HG03520 (cell line): ENCODE measurements at regions not wholly inside any gene's neighbourhood (a gene's known extent, or its start where the extent isn't known, plus 50 kb on each side); places are given as distances from the start of the nearest gene placed in this dataset.
A peak's percentile ranks its signal among the peaks of the same experiment; 100 is the strongest.

Experiments
- ATAC-seq: cut with Tn5 transposase; IDR thresholded peaks from one replicate; pipeline ENCODE4 v1.9.1; 2021; ENCODE audit warnings: mild to moderate bottlenecking, moderate library complexity; ENCODE audit not compliant: unreplicated experiment

DNA sequence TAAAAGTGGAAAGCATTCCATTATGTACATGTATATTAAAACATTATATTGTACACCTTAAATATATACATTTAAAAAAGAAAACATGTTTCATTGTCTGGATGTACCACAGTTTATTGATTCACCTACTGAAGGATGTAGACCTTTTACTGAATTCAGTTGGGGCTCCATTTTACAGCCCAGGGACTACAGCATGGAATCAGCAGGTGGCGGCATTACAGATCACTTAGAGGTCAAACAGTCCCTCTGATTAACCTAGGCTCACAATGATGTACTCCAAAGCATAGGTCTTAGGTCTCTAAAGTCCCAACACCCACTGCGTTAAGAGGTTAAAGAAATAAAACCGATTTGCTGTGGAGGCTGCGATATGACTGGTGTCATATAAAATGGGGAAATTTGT is 490.9 kb downstream of the SHISA9 start:
- ATAC-seq, result no peak

DNA sequence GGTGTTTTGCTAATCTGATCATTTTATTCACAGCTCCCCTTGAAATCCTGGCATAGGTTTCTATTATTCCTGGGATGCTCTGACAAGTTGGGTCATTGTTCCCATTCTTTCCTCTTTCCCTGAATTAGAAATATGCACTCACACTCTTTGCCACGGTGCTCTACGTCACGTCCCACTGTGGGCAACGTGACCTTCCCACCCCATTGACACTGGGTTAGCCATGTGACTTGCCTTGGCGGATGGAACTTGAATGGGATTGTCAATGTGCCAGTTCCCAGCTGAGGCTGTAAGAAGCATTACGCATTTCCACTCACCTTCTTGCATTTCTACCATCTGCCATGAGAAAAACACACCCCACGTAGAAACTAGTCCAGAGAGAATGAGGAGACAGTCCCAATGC is 492.4 kb downstream of the SHISA9 start:
- ATAC-seq, result no peak

DNA sequence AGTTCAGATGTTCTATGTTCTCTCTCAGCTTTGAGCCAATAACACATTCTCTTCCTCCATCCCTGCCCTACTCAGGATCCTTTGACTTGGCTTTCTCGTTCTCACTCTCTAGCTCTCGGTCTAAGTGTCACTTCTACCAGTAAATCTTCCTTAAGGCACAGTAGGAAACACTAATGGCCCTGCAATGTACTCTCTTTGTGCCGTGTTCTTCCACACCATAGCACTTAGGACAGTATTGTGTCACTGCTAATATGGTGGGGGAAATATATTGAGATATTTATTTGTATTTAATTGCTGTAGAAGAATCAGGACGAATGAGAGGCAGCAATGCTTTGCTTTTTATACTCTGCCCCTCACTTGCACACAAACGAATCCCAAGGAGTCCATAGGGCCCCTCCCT is 493.1 kb downstream of the SHISA9 start:
- ATAC-seq, result no peak

DNA sequence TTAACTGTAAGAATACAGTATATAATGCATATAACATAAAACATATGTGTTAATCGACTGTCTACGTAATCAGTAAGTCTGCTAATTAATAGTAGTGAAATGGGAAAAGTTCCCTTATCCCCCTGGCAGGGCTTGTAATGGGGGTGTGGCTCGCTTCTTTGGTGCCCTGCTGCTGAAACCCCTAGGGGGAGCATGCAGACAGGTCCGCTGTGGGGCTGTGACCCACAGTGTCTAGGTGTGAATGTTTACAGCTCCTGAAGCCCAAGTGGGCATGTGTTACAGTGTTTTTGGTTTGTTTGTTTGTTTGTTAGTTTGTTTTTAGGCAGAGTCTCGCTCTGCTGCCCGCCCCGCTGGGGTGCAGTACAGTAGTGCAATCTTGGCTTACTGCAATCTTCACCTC is 495.7 kb downstream of the SHISA9 start:
- no peak for ATAC-seq

DNA sequence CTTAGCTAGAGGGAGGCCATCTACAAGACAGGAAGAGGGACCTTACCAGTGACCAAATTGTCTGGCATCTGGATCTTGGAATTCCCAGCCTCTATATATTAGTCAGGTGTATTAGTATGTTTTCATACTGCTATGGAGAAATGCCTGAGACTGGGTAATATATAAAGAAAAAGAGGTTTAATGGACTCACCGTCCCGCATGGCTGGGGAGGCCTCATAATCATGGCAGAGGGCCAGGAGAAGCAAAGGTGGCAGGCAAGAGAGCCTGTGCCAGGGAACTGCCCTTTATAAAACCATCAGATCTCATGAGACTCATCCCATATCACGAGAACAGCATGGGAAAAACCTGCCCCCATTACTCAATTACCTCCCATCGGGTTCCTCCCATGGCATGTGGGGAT is 500.2 kb downstream of the SHISA9 start:
- ATAC-seq, result no peak

DNA sequence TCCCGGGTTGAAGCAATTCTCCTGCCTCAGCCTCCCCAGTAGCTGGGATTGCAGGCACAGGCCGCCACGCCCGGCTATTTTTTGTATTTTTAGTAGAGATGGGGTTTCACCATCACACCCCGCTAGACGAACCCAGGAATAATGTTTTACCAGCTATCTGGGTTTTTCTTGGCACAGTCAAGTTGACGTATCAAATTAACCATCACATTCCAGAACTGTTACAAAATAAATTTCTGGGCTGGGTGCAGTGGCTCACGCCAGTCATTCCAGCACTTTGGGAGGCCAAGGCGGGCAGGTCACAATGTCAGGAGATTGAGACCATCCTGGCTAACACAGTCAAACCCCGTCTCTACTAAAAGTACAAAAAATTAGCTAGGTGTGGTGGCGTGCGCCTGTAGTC is 501.2 kb downstream of the SHISA9 start:
- no peak for ATAC-seq

DNA sequence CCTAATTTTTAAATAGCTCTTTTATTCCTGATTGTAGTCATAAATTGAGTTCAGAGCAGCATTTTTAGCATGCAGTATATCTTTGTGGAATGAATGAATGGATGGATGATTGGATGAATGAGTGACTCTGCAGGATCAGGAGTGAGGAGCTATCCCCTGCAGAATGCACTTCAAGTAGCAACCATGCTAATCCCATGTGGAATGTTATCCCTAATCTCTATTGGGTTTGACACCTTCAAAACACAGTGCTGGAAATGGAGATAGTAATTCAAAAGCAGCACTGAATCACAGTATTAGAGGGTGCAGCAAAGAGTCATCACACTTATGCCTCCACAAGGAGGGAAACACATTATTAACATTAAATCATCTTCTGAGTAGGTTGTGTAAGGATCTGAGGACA is 501.9 kb downstream of the SHISA9 start:
- ATAC-seq, result no peak

DNA sequence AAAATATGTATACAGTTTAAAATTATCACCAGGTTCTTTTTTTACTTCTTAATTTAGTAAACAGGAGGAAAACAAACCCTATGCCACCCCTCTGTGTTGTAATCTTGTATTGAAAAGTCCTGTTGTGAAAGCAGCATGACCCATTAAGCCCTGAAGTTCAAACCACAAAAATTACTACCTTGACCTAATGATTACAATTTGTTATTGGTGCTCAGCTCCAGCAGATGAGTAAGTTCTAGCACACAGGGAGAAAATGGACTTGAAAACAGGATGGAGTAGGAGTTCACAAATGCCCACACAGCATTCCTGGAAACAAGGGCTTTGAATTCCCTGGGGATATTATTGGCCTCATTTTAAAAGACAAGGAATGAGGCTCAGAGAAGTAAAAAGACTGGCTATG is 505.8 kb upstream of the ERCC4 start:
- no peak for ATAC-seq

DNA sequence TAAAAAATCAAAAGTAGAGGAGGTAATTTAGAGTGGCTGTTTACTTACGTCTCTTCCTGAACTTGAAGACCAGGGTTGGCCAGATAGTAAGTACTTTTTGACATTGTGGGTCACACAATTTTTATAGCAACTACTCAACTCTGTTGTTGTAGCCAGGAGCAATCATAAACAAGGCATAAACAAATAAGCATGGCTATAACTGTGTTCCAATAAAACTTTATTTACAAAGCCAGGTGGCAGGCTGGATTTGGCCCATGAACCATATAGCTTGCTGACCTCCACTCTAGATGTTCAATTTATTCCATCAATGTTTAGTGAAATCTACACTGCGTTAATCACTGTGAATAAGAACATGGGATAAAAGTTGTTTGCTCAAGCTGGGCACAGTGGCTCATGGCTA is 500.4 kb upstream of the ERCC4 start:
- no peak for ATAC-seq

DNA sequence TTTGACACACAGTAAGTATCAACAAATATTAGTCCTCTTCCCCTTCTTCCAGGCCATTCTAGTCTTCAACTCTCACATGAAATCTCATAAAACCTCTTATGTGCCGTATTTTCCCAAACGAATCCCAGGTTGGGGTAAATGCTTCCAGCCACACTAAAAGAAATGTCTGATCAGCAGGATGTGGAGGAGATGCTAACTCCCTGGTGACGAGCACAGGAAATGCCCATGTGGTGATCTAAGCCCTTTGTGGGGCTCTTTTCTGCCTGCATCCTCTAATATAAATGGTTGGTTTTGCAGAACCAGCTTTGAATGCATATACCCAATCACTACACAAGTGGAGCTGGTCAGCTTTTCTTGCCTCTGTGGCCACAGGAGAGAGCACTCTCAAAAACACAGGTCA is 498.2 kb upstream of the ERCC4 start:
- no peak for ATAC-seq

DNA sequence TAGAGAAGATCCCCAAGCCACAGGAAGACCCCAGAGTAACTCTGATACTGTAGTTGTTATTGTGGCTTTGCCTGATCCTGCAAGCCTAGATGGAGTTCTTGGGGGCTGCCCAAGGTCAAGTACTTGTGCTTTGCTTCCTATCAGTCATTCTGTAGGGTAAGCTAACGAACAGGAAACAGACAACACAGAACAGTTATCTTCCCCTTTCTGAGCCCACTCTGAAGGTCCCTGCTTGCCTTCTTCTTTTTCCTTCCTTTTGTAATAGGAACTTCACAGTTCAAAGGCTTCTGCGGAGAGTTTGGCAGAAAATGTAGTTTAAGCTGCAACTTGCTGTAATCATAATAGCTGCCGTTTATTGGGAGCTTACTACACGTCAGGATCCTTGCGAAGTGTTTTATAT is 494.1 kb upstream of the ERCC4 start:
- ATAC-seq, result no peak

DNA sequence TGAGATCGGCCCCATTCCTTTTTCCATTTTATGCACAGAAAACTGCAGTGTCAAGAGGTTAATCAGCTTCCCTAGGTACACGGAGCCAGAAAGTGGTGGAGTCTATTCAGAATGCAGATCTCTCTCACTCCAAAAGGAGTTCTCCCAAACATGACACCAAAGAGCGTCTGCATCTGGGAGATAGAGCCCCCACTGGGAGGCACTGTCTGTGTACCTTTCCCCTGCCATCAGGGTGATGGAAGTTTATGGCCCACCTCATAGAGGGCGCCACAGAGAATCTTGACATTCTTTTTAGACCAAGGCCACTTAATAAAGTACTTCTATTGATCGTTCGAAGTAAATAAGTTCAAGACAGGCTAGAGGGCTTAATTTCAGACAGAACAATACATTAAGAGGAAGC is 493.7 kb upstream of the ERCC4 start:
- no peak for ATAC-seq

DNA sequence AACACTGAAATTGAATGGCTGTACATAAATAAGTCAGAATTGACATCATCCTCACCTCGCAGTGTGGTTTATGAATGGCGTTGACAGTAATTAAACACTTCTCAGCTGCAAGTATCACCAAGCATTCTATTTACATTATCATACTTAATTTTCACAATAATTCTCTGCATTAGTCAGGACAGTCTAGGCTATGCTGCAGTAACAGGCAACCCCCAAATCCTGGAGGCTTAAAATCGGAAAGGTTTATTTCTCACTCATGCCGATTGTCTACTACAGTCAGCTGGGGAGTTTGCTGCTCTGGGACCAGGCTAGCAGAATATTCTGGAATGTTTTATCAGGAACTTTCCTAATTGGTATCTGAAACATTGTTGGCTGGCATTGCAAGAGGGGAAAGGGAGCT is 493.2 kb upstream of the ERCC4 start:
- ATAC-seq, result no peak

DNA sequence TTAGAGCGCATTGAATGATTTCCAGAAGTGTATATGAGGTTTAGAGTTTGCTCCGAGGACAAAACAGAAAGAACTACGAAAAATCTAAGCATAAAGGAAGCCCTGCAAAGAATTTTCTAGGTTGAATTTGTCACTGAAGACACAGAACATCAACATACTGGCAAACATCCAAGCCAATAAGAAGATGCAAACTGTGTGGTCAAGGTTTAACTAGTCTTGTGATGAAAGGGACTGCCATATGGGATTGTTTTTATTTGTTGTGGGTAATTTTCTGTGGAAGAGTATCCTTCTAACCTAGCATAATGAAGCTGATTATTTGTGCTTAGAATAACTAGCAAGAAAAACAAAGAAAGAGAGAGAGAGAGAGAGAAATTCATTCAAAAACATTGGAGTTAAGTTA is 492.0 kb upstream of the ERCC4 start:
- ATAC-seq, result no peak

DNA sequence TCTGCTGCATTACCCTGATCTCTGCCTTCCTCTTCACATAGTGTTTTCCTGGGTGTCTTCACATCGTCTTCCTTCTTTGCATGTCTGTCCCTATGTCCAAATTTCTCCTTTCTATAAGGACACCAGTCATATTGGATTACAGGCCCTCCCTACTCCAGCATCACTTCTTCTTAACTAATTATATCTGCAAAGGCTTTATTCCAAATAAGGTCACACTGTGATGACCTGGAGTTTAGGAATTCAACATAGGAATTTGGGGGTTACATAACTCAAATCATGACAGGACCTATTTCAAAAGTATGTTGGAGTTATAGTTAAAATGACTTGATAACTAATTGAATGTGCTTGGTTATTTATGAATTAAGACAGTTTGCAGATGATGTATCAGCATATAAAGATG is 490.5 kb upstream of the ERCC4 start:
- no peak for ATAC-seq

DNA sequence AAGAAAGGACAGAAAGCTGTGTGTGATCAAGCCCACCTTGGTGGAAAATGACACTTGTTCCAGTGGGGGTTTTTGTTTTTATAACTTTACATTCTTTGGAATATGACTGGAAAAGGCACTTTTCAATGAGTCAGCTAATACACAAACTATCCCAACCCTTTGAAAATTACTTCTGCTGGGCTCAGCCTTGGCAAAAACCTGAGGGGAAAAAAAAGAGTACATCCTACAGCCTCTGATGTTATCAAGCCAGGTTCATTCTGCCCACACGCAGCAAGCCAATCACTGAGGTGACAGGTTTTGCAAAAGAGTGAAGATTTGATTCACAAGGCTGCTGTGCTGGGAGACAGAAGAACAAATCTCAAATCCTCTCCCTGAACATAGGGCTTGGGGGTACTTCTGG is 484.5 kb upstream of the ERCC4 start:
- ATAC-seq, result no peak

DNA sequence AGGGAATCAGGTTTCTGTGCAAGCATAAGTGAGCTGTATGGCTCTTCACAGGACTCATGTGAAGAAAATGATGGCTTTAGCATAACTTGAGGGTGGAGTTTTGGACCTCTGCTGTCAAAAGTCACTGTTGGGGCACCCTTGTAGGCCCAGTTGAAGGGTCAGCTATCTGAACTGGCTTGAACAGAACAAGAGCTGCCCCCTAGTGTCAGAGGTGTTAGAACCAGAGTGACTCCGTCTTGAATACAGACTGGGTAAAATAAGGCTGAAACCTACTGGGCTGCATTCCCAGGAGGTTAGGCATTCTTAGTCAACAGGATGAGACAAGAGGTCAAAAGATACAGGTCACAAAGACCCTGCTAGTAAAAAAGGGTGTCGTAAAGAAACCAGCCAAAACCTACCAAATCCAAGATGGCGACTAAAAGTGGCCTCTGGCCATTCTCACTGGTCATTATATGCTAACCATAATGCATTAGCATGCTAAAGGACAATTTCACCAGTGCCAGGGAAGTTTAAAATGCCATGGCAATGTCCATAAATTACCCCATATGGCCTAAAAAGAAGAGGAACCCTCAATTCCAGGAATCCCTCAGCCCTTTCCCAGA is 484.0 kb upstream of the ERCC4 start:
- no peak for ATAC-seq

DNA sequence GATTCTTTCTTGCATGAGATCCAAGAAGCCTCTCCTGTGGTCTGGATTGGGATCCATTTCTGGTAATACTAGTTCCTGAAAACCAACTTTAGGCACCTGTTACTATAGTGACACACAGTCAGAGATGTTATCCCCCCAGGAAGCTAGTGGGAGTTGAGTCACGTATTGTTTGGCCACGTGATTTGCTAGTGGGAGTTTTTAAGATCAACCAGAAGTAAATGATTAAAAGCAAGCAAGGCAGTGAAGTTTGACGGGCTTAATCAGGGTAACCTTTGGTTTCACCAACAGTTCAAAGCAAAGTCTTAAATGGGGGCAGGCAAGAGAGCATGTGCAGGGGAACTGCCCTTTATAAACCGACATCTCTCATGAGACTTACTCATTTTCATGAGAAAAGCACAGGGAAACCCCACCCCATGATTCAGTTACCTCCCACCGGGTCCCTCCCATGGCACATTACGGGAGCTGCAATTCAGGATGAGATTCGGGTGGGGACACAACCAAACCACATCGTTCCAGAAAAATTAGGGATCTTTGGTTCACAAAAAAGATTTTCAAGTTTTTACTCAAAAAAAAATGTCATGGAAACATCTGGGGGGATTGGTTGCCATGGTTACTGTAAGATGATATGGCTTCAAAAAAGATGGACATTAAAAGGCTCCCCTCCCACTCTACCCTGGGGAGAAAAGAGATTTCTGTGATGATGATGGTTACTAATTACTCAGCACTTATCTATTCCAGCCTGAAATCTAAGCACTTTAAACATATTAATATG is 483.1 kb upstream of the ERCC4 start:
- ATAC-seq, result peak; percentile 52

DNA sequence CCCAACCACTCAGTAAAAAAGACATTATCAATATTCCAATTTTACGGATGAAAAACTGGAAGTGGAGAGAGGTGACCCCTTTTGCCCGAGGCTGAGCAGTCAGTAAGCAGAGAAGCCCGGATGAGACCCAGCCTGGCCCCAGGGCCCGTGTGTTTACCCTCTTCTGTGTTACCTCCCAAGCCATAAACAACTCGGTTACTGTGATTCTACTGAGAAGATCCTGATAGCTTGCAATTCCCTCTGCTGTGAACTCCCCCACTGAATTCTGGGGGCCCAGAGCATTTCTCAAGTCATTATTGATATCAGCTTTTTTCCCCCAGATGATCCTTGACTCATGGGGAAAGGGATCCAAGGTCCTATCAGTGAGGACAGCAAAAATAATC is 482.6 kb upstream of the ERCC4 start:
- no peak for ATAC-seq

DNA sequence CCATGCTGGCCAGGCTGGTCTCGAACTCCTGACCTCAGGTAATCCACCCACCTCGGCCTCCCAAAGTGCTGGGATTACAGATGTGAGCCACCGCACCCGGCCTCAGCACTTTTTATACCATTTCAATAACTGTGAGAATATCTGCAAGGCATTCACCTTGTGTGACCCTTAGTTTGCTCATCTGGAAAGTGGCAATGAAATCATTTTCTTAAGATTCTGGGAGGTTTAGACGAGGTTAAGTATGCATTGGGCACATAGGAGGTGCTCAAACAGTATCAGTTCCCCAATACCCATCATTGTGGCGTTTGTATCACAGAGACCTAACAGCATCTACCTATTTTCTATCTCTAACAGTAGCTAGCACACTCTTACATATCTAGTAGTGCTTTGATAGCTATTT is 481.9 kb upstream of the ERCC4 start:
- no peak for ATAC-seq

DNA sequence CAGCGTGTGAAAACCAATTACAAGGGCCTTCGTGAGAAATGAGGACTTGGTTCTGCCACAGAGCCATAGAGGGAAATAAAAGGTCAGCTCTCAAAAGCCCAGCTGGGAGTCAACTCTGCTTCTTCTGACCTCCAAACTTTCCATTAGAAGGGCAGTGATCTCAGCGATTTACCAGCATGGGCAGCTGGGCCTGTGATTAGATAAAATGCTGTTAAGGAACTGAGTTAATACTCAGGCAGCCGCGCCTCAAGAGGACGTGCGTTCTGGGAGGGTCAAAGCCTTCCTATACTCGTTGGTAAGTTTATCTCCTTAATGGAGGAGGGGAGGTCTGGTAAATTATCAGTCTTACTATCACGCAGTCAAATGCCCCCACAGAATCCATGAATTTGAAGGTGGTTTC is 480.2 kb upstream of the ERCC4 start:
- ATAC-seq, result no peak

DNA sequence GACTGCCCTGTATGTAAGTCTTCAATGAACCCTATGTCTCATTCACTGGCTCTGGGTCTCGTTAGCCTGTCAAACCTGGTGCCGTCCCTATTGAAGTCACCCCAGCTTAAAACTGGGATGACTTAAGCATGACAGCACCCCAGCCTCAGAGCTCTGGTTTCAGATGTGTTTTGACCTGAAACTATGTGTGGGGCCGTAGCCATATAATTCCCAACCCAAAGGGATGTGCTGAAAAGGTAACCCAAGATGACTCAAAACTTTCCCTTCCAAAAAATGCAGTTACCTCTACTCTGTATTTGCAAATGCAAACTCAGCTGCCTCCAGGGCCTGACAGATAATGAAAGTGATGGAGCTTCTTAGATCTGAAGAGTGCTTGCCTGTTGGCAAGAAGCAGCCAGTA is 478.3 kb upstream of the ERCC4 start:
- ATAC-seq, result no peak

DNA sequence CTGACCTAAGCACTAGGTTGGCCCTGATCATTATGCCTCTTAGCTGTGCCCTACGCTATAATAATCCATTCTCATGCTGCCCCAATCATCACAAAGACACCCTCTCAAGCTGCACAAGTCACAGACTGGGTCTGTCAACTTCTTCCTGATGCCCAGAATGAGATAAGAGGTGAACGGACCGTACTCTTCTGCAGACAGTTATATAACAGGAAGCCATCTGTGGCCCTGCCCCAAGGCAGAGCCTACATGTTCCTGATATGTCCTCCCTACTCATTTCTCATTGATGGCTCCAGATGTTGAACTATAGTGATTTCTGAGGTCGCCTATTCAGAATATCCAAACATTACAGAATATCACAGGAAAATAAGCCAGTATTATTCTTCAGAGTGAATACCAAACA is 471.6 kb upstream of the ERCC4 start:
- no peak for ATAC-seq
